ENCODE measurements at regions not wholly inside any gene's neighbourhood (a gene's known extent, or its start where the extent isn't known, plus 50 kb on each side); places are given as distances from the start of the nearest gene placed in this dataset.

DNA sequence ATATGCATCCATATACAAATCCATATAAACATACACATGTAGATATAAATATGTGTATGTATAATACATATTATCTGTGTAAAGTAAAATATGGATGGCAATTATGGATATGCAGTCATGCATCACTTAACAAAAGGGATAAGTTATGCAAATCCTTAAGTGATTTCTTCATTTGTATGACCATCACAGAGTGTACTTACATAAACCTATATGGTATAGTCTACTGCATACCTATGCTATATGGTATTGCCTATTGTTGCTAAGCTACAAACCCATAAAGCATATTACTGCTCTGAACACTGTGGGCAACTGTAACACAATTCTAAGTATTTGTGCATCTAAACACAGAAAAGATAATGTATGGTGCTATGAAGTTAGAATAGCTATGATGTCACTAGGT lies 227.2 kb downstream of the SLC6A15 start:
- Histone ChIP-seq H3K36me3 (no peaks in the 10 kb centered on the region), H3K9me3 (no peaks in the 10 kb centered on the region), H3K27ac (no peak overlapping the region), H3K4me3 (no peak overlapping the region), H3K27me3 (no peaks in the 10 kb centered on the region), H3K4me1 (no peaks in the 10 kb centered on the region)
- DNase-seq, result no peak
- TF ChIP-seq, protein P1, sequence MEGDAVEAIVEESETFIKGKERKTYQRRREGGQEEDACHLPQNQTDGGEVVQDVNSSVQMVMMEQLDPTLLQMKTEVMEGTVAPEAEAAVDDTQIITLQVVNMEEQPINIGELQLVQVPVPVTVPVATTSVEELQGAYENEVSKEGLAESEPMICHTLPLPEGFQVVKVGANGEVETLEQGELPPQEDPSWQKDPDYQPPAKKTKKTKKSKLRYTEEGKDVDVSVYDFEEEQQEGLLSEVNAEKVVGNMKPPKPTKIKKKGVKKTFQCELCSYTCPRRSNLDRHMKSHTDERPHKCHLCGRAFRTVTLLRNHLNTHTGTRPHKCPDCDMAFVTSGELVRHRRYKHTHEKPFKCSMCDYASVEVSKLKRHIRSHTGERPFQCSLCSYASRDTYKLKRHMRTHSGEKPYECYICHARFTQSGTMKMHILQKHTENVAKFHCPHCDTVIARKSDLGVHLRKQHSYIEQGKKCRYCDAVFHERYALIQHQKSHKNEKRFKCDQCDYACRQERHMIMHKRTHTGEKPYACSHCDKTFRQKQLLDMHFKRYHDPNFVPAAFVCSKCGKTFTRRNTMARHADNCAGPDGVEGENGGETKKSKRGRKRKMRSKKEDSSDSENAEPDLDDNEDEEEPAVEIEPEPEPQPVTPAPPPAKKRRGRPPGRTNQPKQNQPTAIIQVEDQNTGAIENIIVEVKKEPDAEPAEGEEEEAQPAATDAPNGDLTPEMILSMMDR (IDR thresholded peaks at IDR 0.05), result no peak
- no peak for ATAC-seq
- intact Hi-C loops (cut with DNase I), result no loop called here

DNA sequence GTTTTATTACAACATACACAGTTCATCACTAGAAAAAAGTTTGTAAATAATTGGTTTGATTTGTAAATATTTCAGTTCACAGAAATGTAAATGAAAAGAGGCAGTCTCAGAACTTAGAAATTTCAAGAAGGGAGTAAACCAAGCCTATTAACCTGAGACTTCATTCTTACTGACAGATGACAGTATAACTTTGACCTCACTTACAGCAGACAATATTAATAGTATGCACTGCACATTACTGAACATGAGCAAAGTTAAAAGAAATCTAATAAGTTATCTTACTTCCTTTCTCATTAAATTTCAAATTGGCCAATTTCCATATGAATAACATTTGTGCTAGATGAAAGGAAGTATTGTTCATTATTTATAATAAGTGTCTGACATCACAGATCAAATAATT lies 235.8 kb downstream of the SLC6A15 start:
- Histone ChIP-seq H3K36me3 (no peaks in the 10 kb centered on the region), H3K4me1 (no peaks in the 10 kb centered on the region), H3K27me3 (no peaks in the 10 kb centered on the region), H3K4me3 (no peak overlapping the region), H3K27ac (no peak overlapping the region), H3K9me3 (no peaks in the 10 kb centered on the region)
- TF ChIP-seq, protein P1 (IDR thresholded peaks at IDR 0.05), result no peak
- DNase-seq (no peak), ATAC-seq (no peak)
- intact Hi-C loops (cut with DNase I), result no loop called here

- Histone ChIP-seq H3K4me1 (no peaks in the 10 kb centered on the region), H3K36me3 (no peaks in the 10 kb centered on the region), H3K27ac (no peak overlapping the region), H3K27me3 (no peaks in the 10 kb centered on the region), H3K9me3 (no peaks in the 10 kb centered on the region), H3K4me3 (no peak overlapping the region)
- TF ChIP-seq, protein P1 (IDR thresholded peaks at IDR 0.05), result no peak
- DNase-seq, result no peak
- ATAC-seq, result no peak
- intact Hi-C loops (cut with DNase I), result no loop called here
Observed at GRCh38 chr12:84661786-84662185, 250.8 kb downstream of the SLC6A15 start.

- Histone ChIP-seq H3K4me3 (no peak overlapping the region), H3K27ac (no peak overlapping the region), H3K4me1 (no peaks in the 10 kb centered on the region), H3K27me3 (no peaks in the 10 kb centered on the region), H3K9me3 (no peaks in the 10 kb centered on the region), H3K36me3 (no peaks in the 10 kb centered on the region)
- ATAC-seq (no peak), DNase-seq (no peak)
- intact Hi-C loops (cut with DNase I), result no loop called here
- TF ChIP-seq, protein P1 (IDR thresholded peaks at IDR 0.05), result no peak
Observed at GRCh38 chr12:84660139-84660538, 252.5 kb downstream of the SLC6A15 start.

DNA sequence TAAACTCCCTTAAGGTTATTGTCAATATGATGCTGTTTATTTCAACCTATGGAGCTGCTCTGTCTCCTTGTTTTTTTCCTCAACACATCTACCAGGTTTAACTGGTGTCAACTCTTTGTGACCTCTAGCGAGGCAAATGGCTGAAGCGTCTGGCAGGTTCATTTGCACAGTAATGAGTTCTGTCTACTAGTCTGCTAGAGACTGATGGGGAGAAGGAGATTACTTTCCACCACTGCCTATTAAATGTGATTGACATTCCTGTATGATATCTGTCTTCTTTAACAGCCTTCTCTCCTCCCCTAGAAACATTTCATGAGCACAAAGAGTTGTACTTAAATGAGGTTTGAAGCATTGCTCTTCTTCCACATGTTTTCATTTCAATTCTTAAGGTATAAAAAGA lies 253.7 kb downstream of the SLC6A15 start:
- ATAC-seq, result no peak
- intact Hi-C loops (cut with DNase I), result no loop called here
- no peak for DNase-seq

More for the DNA sequence above, 253.7 kb downstream of the SLC6A15 start:
- TF ChIP-seq, protein P1 (IDR thresholded peaks at IDR 0.05), result no peak
- Histone ChIP-seq H3K4me1 (no peaks in the 10 kb centered on the region), H3K4me3 (no peak overlapping the region), H3K27ac (no peak overlapping the region), H3K9me3 (no peaks in the 10 kb centered on the region), H3K36me3 (no peaks in the 10 kb centered on the region), H3K27me3 (no peaks in the 10 kb centered on the region)
